Neuronal stem cell (in vitro differentiated cells): ENCODE measurements at regions not wholly inside any gene's neighbourhood (a gene's known extent, or its start where the extent isn't known, plus 50 kb on each side); places are given as distances from the start of the nearest gene placed in this dataset.
A peak's percentile ranks its signal among the peaks of the same experiment; 100 is the strongest.
"Not testable (repeated sequence)": the region's sequence is repeated elsewhere in the genome, so short reads cannot be mapped to it uniquely, and the experiment has no call there.

Experiments used
- DNase-seq: peaks from one replicate; pipeline ENCODE4 v3.0.0-alpha.2; 2013; ENCODE audit warnings: low spot score
- H2AFZ ChIP-seq: one replicate; pipeline ENCODE4 v1.6.1; 2013; ENCODE audit warnings: mild to moderate bottlenecking, low read length, inconsistent platforms
- H2AK5ac ChIP-seq: 2 replicates; pipeline ENCODE4 v1.6.1; 2013; ENCODE audit warnings: low read depth, mild to moderate bottlenecking, inconsistent platforms, low read length, moderate library complexity, mixed read lengths
- H2BK120ac ChIP-seq: 2 replicates; pipeline ENCODE4 v1.6.1; 2013; ENCODE audit warnings: low read depth, mild to moderate bottlenecking, inconsistent platforms, low read length, moderate library complexity, mixed read lengths
- H2BK12ac ChIP-seq: one replicate; pipeline ENCODE4 v1.6.1; 2013; ENCODE audit warnings: low read length, inconsistent platforms
- H2BK15ac ChIP-seq: 2 replicates; pipeline ENCODE4 v1.6.1; 2013; ENCODE audit warnings: mild to moderate bottlenecking, low read length, inconsistent platforms, mixed read lengths
- H2BK5ac ChIP-seq: one replicate; pipeline ENCODE4 v1.6.1; 2013; ENCODE audit warnings: inconsistent platforms, mild to moderate bottlenecking, low read length, moderate library complexity
- H3K14ac ChIP-seq: one replicate; pipeline ENCODE4 v1.6.1; 2013; ENCODE audit warnings: low read length, inconsistent platforms
- H3K18ac ChIP-seq: 2 replicates; pipeline ENCODE4 v1.6.1; 2013; ENCODE audit warnings: low read length, inconsistent platforms
- H3K23ac ChIP-seq: 2 replicates; pipeline ENCODE4 v1.6.1; 2013; ENCODE audit warnings: low read depth, mild to moderate bottlenecking, mixed read lengths, low read length, inconsistent platforms; ENCODE audit not compliant: poor library complexity
- H3K27ac ChIP-seq: replicated peaks from 3 replicates; pipeline ENCODE4 v1.5.1; 2013; ENCODE audit warnings: low read length, inconsistent platforms
- H3K27me3 ChIP-seq, 3 experiments: 2 replicates each; pipeline ENCODE4 v1.6.1; 2013; ENCODE audit warnings: low read length in 3 of 3, mild to moderate bottlenecking in 2 of 3, inconsistent platforms in 1 of 3, low read depth in 1 of 3, mixed read lengths in 1 of 3, moderate library complexity in 1 of 3; ENCODE audit not compliant: control insufficient read depth in 3 of 3, insufficient read depth in 3 of 3
- H3K36me3 ChIP-seq, 2 donors: replicated peaks in 1 of 2; 2 replicates each; pipeline ENCODE4 v1.6.1; 2013; ENCODE audit warnings: low read length in 2 of 2; ENCODE audit not compliant: control insufficient read depth in 2 of 2, insufficient read depth in 2 of 2
- H3K4ac ChIP-seq: 2 replicates; pipeline ENCODE4 v1.6.1; 2013; ENCODE audit warnings: inconsistent platforms, mild to moderate bottlenecking, low read length, moderate library complexity
- H3K4me1 ChIP-seq, 2 donors: 1 replicate in 1 of 2; 2 replicates in 1 of 2; pipeline ENCODE4 v1.6.1; 2013; ENCODE audit warnings: low read length in 2 of 2, low read depth in 1 of 2; ENCODE audit not compliant: control insufficient read depth in 2 of 2, insufficient read depth in 1 of 2
- H3K4me2 ChIP-seq: one replicate; pipeline ENCODE4 v1.6.1; 2013; ENCODE audit warnings: mild to moderate bottlenecking, low read length, inconsistent platforms; ENCODE audit not compliant: insufficient read depth, poor library complexity, severe bottlenecking
- H3K4me3 ChIP-seq, 2 donors: 2 replicates each; pipeline ENCODE4 v1.5.1; 2013; ENCODE audit warnings: low read length in 2 of 2, mild to moderate bottlenecking in 2 of 2, inconsistent platforms in 1 of 2, moderate library complexity in 1 of 2
- H3K79me1 ChIP-seq: one replicate; pipeline ENCODE4 v1.6.1; 2013; ENCODE audit warnings: low read depth, mild to moderate bottlenecking, inconsistent platforms, low read length, moderate library complexity
- H3K9ac ChIP-seq: one replicate; pipeline ENCODE4 v1.6.1; 2013; ENCODE audit warnings: mild to moderate bottlenecking, low read depth, low read length, inconsistent platforms; ENCODE audit not compliant: poor library complexity
- H3K9me3 ChIP-seq, 2 donors: replicated peaks in 1 of 2; 2 replicates each; pipeline versions ENCODE3 to v1.6.1; 2013; ENCODE audit warnings: low read length in 2 of 2, mild to moderate bottlenecking in 2 of 2, inconsistent platforms in 1 of 2, low read depth in 1 of 2, mixed read lengths in 1 of 2, moderate library complexity in 1 of 2; ENCODE audit not compliant: control insufficient read depth in 2 of 2, insufficient read depth in 1 of 2
- H4K8ac ChIP-seq: one replicate; pipeline ENCODE4 v1.6.1; 2013; ENCODE audit warnings: low read depth, mild to moderate bottlenecking, inconsistent platforms, low read length, moderate library complexity
- H4K91ac ChIP-seq: one replicate; pipeline ENCODE4 v1.6.1; 2013; ENCODE audit warnings: low read length, low read depth, mild to moderate bottlenecking, inconsistent platforms; ENCODE audit not compliant: poor library complexity
- WGBS, 2 donors: extraction: QIAGEN DNeasy Blood & Tissue Kit; methylation state at CpG; one replicate each; pipeline ENCODE4 v1.1.7; 2013; ENCODE audit warnings: missing lambda C conversion rate in 2 of 2, mixed read lengths in 1 of 2; ENCODE audit not compliant: insufficient read length in 2 of 2, insufficient replicate concordance in 1 of 2; ENCODE audit errors: extremely low coverage in 2 of 2; 5-methylcytosine and 5-hydroxymethylcytosine counted together

GRCh38 chr13:50466456-50466855 is 377.0 kb downstream of the DLEU7 start:
- H2BK12ac ChIP-seq: no peak overlapping the region
- no peak overlapping the region for H3K9ac ChIP-seq
- no CpG with 5 or more reads among the region's 6 CpGs for WGBS, 2 donors
- H3K23ac ChIP-seq: no peak overlapping the region
- no peak overlapping the region for H2BK15ac ChIP-seq
- no peaks in the 10 kb centered on the region for H3K36me3 ChIP-seq
- H3K4me2 ChIP-seq: no peak overlapping the region
- H2AFZ ChIP-seq: no peak overlapping the region
- no peak overlapping the region for H4K91ac ChIP-seq
- no peaks in the 10 kb centered on the region for H3K27me3 ChIP-seq
- no peak overlapping the region for H2AK5ac ChIP-seq
- H3K27ac ChIP-seq: no peak overlapping the region
- H3K14ac ChIP-seq: no peak overlapping the region
- no peak overlapping the region for H2BK5ac ChIP-seq
- H2BK120ac ChIP-seq: no peak overlapping the region
- no peaks in the 10 kb centered on the region for H3K4me1 ChIP-seq
- no peak overlapping the region for H4K8ac ChIP-seq
- no peak overlapping the region for H3K4me3 ChIP-seq
- H3K79me1 ChIP-seq: no peaks in the 10 kb centered on the region
- no peak for DNase-seq
- H3K18ac ChIP-seq: no peak overlapping the region
- no peak overlapping the region for H3K4ac ChIP-seq
- no peaks in the 10 kb centered on the region for H3K9me3 ChIP-seq

- Histone ChIP-seq H3K14ac (no peak overlapping the region), H3K4me2 (no peak overlapping the region), H3K9me3 (no peaks in the 10 kb centered on the region), H3K4ac (no peak overlapping the region), H2BK15ac (no peak overlapping the region), H2BK5ac (no peak overlapping the region), H2AFZ (no peak overlapping the region), H3K9ac (no peak overlapping the region), H3K79me1 (no peaks in the 10 kb centered on the region), H3K18ac (no peak overlapping the region), H3K23ac (no peak overlapping the region), H4K8ac (no peak overlapping the region), H3K4me1 (no peaks in the 10 kb centered on the region), H2BK120ac (no peak overlapping the region), H4K91ac (no peak overlapping the region), H3K27ac (no peak overlapping the region), H3K4me3 (no peak overlapping the region), H2BK12ac (no peak overlapping the region), H2AK5ac (no peak overlapping the region), H3K36me3 (no peaks in the 10 kb centered on the region), H3K27me3 (no peaks in the 10 kb centered on the region)
- no CpG with 5 or more reads among the region's 11 CpGs for WGBS, 2 donors
- DNase-seq: no peak
Measured at GRCh38 chr13:50467156-50468110, 376.1 kb downstream of the DLEU7 start.

DNA sequence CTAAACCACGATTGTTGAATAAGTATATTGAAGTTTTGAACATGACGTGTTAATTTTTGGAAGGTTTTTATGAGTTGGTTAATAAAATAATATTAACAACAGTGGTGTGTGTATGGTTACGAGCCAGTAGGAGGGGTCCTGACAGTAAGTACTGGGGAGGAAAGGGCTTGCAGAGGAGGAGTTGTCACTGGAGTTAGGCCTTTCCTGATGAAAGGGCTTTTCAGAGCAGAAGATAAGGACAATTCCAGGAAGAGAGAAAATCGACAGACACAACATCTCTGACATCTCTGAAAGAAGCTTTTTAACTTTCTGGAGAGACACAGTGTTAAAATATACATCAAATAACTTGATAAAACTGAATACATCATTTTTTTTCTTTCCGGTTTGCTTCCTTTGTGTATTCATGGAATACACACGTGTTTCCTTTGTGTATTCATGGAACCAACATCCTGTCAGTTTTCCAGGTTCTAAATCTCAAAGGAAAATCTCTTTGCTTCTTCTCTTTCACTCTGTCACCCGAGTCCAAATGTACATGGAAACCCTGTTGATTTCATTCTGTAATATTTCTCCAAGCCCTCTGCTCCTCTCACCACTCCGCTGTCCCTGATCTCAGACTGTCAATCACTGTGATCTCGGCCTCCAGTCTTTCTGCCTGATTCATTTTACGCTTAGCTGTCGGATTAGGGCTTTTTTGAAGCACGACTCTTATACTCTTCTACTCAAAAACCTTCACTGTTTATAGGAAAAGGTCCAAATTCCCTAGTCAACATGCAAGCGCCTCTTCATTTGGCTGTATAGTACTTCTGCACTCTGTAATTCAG is 374.4 kb downstream of the DLEU7 start:
- no peaks in the 10 kb centered on the region for H3K27me3 ChIP-seq
- H4K8ac ChIP-seq: no peak overlapping the region
- H3K36me3 ChIP-seq: no peaks in the 10 kb centered on the region
- H3K4me3 ChIP-seq: no peak overlapping the region
- no peak overlapping the region for H2BK15ac ChIP-seq
- no peak overlapping the region for H3K14ac ChIP-seq
- peak overlapping the region; percentile 59 for H2AFZ ChIP-seq
- no peak for DNase-seq
- H3K9ac ChIP-seq: no peak overlapping the region
- no peak overlapping the region for H4K91ac ChIP-seq
- H2BK12ac ChIP-seq: no peak overlapping the region
- H3K18ac ChIP-seq: no peak overlapping the region
- no peak overlapping the region for H2BK120ac ChIP-seq
- no peaks in the 10 kb centered on the region for H3K9me3 ChIP-seq
- no peak overlapping the region for H2BK5ac ChIP-seq
- WGBS, 2 donors: 100% methylated on average over 1 of the region's 13 CpGs; no CpG with 5 or more reads in 1 of the 2 donors
- H2AK5ac ChIP-seq: no peak overlapping the region
- no peak overlapping the region for H3K4ac ChIP-seq
- no peak overlapping the region for H3K4me2 ChIP-seq
- no peak overlapping the region for H3K23ac ChIP-seq
- H3K79me1 ChIP-seq: no peaks in the 10 kb centered on the region
- no peak overlapping the region for H3K27ac ChIP-seq
- no peaks in the 10 kb centered on the region for H3K4me1 ChIP-seq

DNA sequence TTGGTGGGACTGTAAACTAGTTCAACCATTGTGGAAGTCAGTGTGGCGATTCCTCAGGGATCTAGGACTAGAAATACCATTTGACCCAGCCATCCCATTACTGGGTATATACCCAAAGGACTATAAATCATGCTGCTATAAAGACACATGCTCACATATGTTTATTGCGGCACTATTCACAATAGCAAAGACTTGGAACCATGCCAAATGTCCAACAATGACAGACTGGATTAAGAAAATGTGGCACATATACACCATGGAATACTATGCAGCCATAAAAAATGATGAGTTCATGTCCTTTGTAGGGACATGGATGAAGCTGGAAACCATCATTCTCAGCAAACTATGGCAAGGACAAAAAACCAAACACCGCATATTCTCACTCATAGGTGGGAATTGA is 370.4 kb downstream of the DLEU7 start:
- not testable (repeated sequence) for H2BK5ac ChIP-seq, DNase-seq
- WGBS, 2 donors: no CpG with 5 or more reads among the region's 3 CpGs

More for the DNA sequence above, 370.4 kb downstream of the DLEU7 start:
- H2AK5ac ChIP-seq, H3K27me3 ChIP-seq, H2BK12ac ChIP-seq, H3K36me3 ChIP-seq, H3K14ac ChIP-seq, H3K18ac ChIP-seq, H4K91ac ChIP-seq, H3K4me1 ChIP-seq, H4K8ac ChIP-seq, H3K9ac ChIP-seq, H3K9me3 ChIP-seq, H3K23ac ChIP-seq, H2BK120ac ChIP-seq, H3K4me2 ChIP-seq, H2BK15ac ChIP-seq, H3K27ac ChIP-seq, H2AFZ ChIP-seq, H3K79me1 ChIP-seq, H3K4ac ChIP-seq, H3K4me3 ChIP-seq: not testable (repeated sequence)
